ENCODE measurements at regions not wholly inside any gene's neighbourhood (a gene's known extent, or its start where the extent isn't known, plus 50 kb on each side); places are given as distances from the start of the nearest gene placed in this dataset.

DNA sequence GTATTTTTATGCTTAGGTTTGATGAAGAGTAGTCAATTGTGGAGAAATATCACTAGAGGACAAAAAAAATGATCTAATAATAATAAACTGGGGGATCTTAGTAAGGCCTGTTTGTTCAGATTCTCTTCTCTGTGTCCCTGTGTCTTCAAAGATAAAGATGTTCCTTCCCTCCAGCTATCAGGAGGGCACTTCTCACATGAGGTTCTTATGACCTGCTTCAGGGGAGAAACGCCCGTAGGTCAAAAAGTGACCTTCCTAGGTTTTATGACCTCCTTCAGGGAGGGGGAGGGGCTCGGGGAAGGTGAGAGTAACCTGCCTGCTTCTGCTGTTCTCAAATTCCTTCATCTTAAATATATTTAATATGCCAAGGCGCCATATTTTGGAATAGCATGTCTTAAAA lies 89.2 kb upstream of the JADE1 start:
- DNase-seq (ENCODE audit: low spot score), result no peak
- Mint-ChIP-seq H3K9me3 (ENCODE audit: low read depth) (no peaks in the 10 kb centered on the region), H3K4me1 (ENCODE audit: low read depth) (peaks cover 7% of the 10 kb centered on the region), H3K4me3 (ENCODE audit: unreplicated experiment) (no peak overlapping the region), H3K36me3 (ENCODE audit: low read depth) (no peaks in the 10 kb centered on the region), H3K27me3 (ENCODE audit: low read depth) (no peaks in the 10 kb centered on the region), H3K27ac (ENCODE audit: unreplicated experiment) (no peak overlapping the region)
- TF ChIP-seq CTCF (IDR thresholded peaks at IDR 0.05), result no peak

DNA sequence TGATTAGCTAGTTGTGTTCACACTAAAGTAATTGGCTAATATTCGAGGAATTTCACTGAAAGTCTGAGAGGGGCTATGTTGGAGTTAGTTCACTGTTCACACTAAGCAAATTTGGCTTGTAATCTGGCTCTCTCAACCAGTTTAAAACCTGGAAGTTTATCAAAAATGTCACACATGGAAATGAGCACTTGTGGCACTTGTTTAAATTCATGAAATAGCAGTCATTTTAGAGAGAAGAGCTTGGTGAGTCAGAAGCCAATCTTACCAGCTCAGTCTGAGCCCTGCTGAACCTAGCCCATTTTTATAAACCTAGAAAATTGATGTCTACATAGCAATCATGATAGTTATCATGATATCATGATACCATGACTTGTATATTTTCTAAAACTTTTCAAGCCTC lies 90.7 kb upstream of the JADE1 start:
- no peak for DNase-seq (ENCODE audit: low spot score)
- Mint-ChIP-seq H3K27ac (ENCODE audit: unreplicated experiment) (peak overlapping the region; percentile 47), H3K27me3 (ENCODE audit: low read depth) (no peaks in the 10 kb centered on the region), H3K9me3 (ENCODE audit: low read depth) (no peaks in the 10 kb centered on the region), H3K4me3 (ENCODE audit: unreplicated experiment) (no peak overlapping the region), H3K4me1 (ENCODE audit: low read depth) (peaks cover 5% of the 10 kb centered on the region), H3K36me3 (ENCODE audit: low read depth) (no peaks in the 10 kb centered on the region)
- no peak for TF ChIP-seq CTCF (IDR thresholded peaks at IDR 0.05)

DNA sequence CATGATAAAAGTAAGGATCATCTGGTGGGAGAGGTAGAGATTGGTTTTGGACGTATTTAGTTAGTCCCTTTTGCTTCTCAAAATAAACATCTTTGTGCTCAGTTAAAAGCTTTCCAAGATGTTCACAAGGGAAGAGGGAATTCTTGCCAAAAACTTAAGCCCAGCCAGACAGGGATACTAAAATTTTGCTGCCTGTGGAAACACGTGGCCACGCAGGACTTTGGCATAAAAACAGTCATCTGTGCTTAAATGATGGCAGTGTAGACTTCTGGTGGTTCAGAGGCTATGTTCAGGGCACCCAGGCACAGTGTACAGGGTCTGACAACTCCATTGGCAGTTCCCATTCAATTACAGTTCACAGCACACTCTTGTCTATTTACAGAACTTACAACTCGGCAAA lies 93.2 kb upstream of the JADE1 start:
- DNase-seq (ENCODE audit: low spot score), result no peak

DNA sequence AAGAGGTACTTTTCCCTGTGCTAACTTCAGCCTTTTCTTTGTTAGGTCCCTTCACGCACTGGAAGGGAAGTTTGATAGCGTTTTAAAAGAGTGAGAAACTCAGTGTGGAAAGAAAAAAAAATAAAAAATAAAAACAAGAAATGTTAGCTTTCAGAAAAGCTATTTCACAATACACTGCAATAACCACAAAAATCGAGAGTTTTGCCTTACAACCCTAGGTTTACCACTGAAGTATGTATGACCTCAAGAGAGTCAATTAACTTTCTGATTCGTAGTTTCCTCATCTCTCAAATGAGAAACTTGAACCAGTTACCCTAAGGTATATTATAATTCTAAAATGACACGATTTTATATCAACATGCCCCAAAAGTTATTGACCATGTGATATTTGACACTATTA lies 93.9 kb upstream of the JADE1 start:
- no peak for DNase-seq (ENCODE audit: low spot score)
- no peaks in the 10 kb centered on the region for H3K27me3 Mint-ChIP-seq (ENCODE audit: low read depth)
- H3K9me3 Mint-ChIP-seq (ENCODE audit: low read depth), result no peaks in the 10 kb centered on the region
- no peak overlapping the region for H3K27ac Mint-ChIP-seq (ENCODE audit: unreplicated experiment)
- no peak overlapping the region for H3K4me3 Mint-ChIP-seq (ENCODE audit: unreplicated experiment)
- peaks cover 5% of the 10 kb centered on the region for H3K4me1 Mint-ChIP-seq (ENCODE audit: low read depth)
- TF ChIP-seq CTCF (IDR thresholded peaks at IDR 0.05), result no peak
- no peaks in the 10 kb centered on the region for H3K36me3 Mint-ChIP-seq (ENCODE audit: low read depth)

More for the DNA sequence above, 93.2 kb upstream of the JADE1 start:
- Mint-ChIP-seq H3K4me1 (ENCODE audit: low read depth) (peaks cover 5% of the 10 kb centered on the region), H3K27ac (ENCODE audit: unreplicated experiment) (no peak overlapping the region), H3K4me3 (ENCODE audit: unreplicated experiment) (no peak overlapping the region), H3K27me3 (ENCODE audit: low read depth) (no peaks in the 10 kb centered on the region), H3K9me3 (ENCODE audit: low read depth) (no peaks in the 10 kb centered on the region), H3K36me3 (ENCODE audit: low read depth) (no peaks in the 10 kb centered on the region)
- TF ChIP-seq CTCF (IDR thresholded peaks at IDR 0.05), result no peak

DNA sequence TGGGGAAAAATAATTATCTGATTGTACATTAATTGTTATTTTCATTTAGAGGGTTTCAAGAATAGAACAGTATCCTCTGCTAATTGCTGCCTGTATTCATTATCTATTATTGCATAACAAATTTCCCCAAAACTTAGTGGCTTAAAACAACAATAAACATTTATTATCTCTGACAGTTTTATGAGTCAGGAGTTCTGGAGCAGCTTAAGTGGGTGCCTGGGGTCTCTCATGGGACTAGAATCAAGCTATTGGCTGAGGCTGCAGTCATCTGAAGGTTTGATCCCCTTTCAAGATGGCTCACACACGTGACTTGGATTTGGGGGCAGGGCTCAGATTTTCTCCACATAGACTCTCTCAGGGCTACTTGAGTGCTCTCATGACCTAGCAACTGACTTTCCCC lies 98.1 kb upstream of the JADE1 start:
- no peak for TF ChIP-seq CTCF (IDR thresholded peaks at IDR 0.05)
- Mint-ChIP-seq H3K27me3 (ENCODE audit: low read depth) (no peaks in the 10 kb centered on the region), H3K36me3 (ENCODE audit: low read depth) (no peaks in the 10 kb centered on the region), H3K4me3 (ENCODE audit: unreplicated experiment) (no peak overlapping the region), H3K9me3 (ENCODE audit: low read depth) (no peaks in the 10 kb centered on the region), H3K27ac (ENCODE audit: unreplicated experiment) (no peak overlapping the region), H3K4me1 (ENCODE audit: low read depth) (peaks cover 4% of the 10 kb centered on the region)
- DNase-seq (ENCODE audit: low spot score), result no peak
